Dedifferentiated amniotic fluid mesenchymal stem cell (primary cell): ENCODE measurements at regions not wholly inside any gene's neighbourhood (a gene's known extent, or its start where the extent isn't known, plus 50 kb on each side); places are given as distances from the start of the nearest gene placed in this dataset.

Source experiments
- DNase-seq: peaks from one replicate; pipeline ENCODE4 v3.0.0-alpha.2; 2016; ENCODE audit errors: extremely low spot score

GRCh38 chr22:49197986-49198704 is 629.5 kb downstream of the BRD1 start:
- DNase-seq: no peak

- DNase-seq: no peak
Observed at GRCh38 chr22:49197505-49197904, 630.2 kb downstream of the BRD1 start.

- DNase-seq: no peak
Observed at GRCh38 chr22:49196046-49196511, 631.6 kb downstream of the BRD1 start.

GRCh38 chr22:49195636-49196035 is 632.0 kb downstream of the BRD1 start:
- no peak for DNase-seq

GRCh38 chr22:49193901-49194465 is 633.7 kb downstream of the BRD1 start:
- DNase-seq: no peak

- no peak for DNase-seq
Observed at GRCh38 chr22:49193348-49193747, 634.3 kb downstream of the BRD1 start.

GRCh38 chr22:49192857-49193250 is 634.8 kb downstream of the BRD1 start:
- DNase-seq: no peak

GRCh38 chr22:49192180-49192856 is 635.4 kb downstream of the BRD1 start:
- DNase-seq: no peak

- DNase-seq: no peak
Observed at GRCh38 chr22:49191506-49191980, 636.1 kb downstream of the BRD1 start.

GRCh38 chr22:49190816-49191505 is 636.7 kb downstream of the BRD1 start:
- no peak for DNase-seq

GRCh38 chr22:49189871-49190270 is 637.8 kb downstream of the BRD1 start:
- no peak for DNase-seq

- no peak for DNase-seq
Observed at GRCh38 chr22:49188591-49188990, 639.1 kb downstream of the BRD1 start.

- DNase-seq: no peak
Observed at GRCh38 chr22:49188091-49188490, 639.6 kb downstream of the BRD1 start.

- DNase-seq: no peak
Observed at GRCh38 chr22:49186762-49187161, 640.9 kb downstream of the BRD1 start.

- no peak for DNase-seq
Observed at GRCh38 chr22:49186293-49186692, 641.4 kb downstream of the BRD1 start.

- no peak for DNase-seq
Observed at GRCh38 chr22:49185312-49185969, 642.2 kb downstream of the BRD1 start.

- DNase-seq: no peak
Observed at GRCh38 chr22:49184736-49185135, 642.9 kb downstream of the BRD1 start.

GRCh38 chr22:49183826-49184216 is 643.9 kb downstream of the BRD1 start:
- DNase-seq: no peak

GRCh38 chr22:49183208-49183825 is 644.4 kb downstream of the BRD1 start:
- DNase-seq: no peak

GRCh38 chr22:49182416-49182815 is 645.3 kb downstream of the BRD1 start:
- no peak for DNase-seq

- DNase-seq: no peak
Observed at GRCh38 chr22:49181942-49182341, 645.7 kb downstream of the BRD1 start.
